Neural cell (in vitro differentiated cells): ENCODE measurements at regions not wholly inside any gene's neighbourhood (a gene's known extent, or its start where the extent isn't known, plus 50 kb on each side); places are given as distances from the start of the nearest gene placed in this dataset.

ENCODE experiments used
- H2AFZ ChIP-seq: fragments of 200-600, 300-800 bp; sonication (generic), shearing (Covaris generic); 2 replicates; pipeline ENCODE4 v1.6.0; 2014; ENCODE audit warnings: low read depth, mild to moderate bottlenecking, antibody characterized with exemption, low read length, moderate library complexity
- H3F3A ChIP-seq: fragments of 200-600 bp; shearing (Covaris generic); 2 replicates; pipeline ENCODE4 v1.6.1; 2016; ENCODE audit warnings: mild to moderate bottlenecking, moderate library complexity, mixed read lengths, antibody characterized with exemption, low read length; ENCODE audit not compliant: insufficient read depth, poor library complexity, severe bottlenecking
- H3K27ac ChIP-seq: fragments of 200-600, 300-800 bp; sonication (generic), shearing (Covaris generic); 2 replicates; pipeline ENCODE4 v1.5.1; 2014; ENCODE audit warnings: mild to moderate bottlenecking, low read length, moderate library complexity
- H3K27me3 ChIP-seq: fragments of 300-800, 200-600 bp; sonication (generic), shearing (Covaris generic); 2 replicates; pipeline ENCODE4 v1.6.0; 2014; ENCODE audit warnings: mild to moderate bottlenecking, low read depth, low read length, moderate library complexity; ENCODE audit not compliant: insufficient read depth
- H3K36me3 ChIP-seq: fragments of 300-800, 200-600 bp; sonication (generic), shearing (Covaris generic); 2 replicates; pipeline ENCODE4 v1.5.1; 2014; ENCODE audit warnings: mild to moderate bottlenecking, antibody characterized with exemption, low read length, moderate library complexity; ENCODE audit not compliant: insufficient read depth
- H3K4me2 ChIP-seq: fragments of 300-800, 200-600 bp; sonication (generic), shearing (Covaris generic); 2 replicates; pipeline ENCODE4 v1.6.0; 2014; ENCODE audit warnings: mild to moderate bottlenecking, low read length
- H3K4me3 ChIP-seq: fragments of 300-800, 200-600 bp; sonication (generic), shearing (Covaris generic); 2 replicates; pipeline ENCODE4 v1.5.1; 2014; ENCODE audit warnings: mild to moderate bottlenecking, low read length, moderate library complexity
- H3K79me2 ChIP-seq: fragments of 200-600 bp; shearing (Covaris generic); replicated peaks from 2 replicates; pipeline ENCODE4 v1.6.0; 2014; ENCODE audit warnings: mild to moderate bottlenecking, low read length, moderate library complexity; ENCODE audit not compliant: insufficient read depth
- H3K9ac ChIP-seq: fragments of 300-800, 200-600 bp; sonication (generic), shearing (Covaris generic); 2 replicates; pipeline ENCODE4 v1.6.1; 2016; ENCODE audit warnings: mild to moderate bottlenecking, low read length, mixed read lengths
- H3K9me2 ChIP-seq: fragments of 200-600 bp; shearing (Covaris generic); 2 replicates; pipeline ENCODE4 v1.6.1; 2016; ENCODE audit warnings: mild to moderate bottlenecking, low read length, mixed read lengths; ENCODE audit not compliant: insufficient read depth
- H3K9me3 ChIP-seq: fragments of 200-600, 300-800 bp; sonication (generic), shearing (Covaris generic); 2 replicates; pipeline ENCODE4 v1.6.1; 2016; ENCODE audit warnings: mild to moderate bottlenecking, mixed run types, low read length, moderate library complexity, mixed read lengths
- H4K20me1 ChIP-seq: fragments of 200-600 bp; shearing (Covaris generic); 2 replicates; pipeline ENCODE4 v1.6.1; 2016; ENCODE audit warnings: mild to moderate bottlenecking, mixed run types; ENCODE audit not compliant: insufficient read depth
- EP300 ChIP-seq: fragments of 450-650 bp; conservative IDR thresholded peaks from 2 replicates; pipeline ENCODE4 v1.6.1; 2014; ENCODE audit warnings: antibody characterized with exemption, mild to moderate bottlenecking, moderate library complexity; ENCODE audit not compliant: poor library complexity, severe bottlenecking
- EZH2 ChIP-seq: fragments of 200-600, 300-800 bp; shearing (Covaris generic), sonication (generic); IDR thresholded peaks from 2 replicates; pipeline ENCODE4 v1.6.1; 2014; ENCODE audit warnings: antibody characterized with exemption, low read length, borderline replicate concordance, mild to moderate bottlenecking; ENCODE audit not compliant: insufficient read depth, poor library complexity, severe bottlenecking
- MXI1 ChIP-seq: fragments of 450-650 bp; conservative IDR thresholded peaks from 2 replicates; pipeline ENCODE4 v1.6.1; 2014; ENCODE audit warnings: antibody characterized with exemption, mild to moderate bottlenecking; ENCODE audit not compliant: poor library complexity, severe bottlenecking
- POLR2AphosphoS5 ChIP-seq: IDR thresholded peaks from 2 replicates; pipeline ENCODE4 v1.6.1; 2012
- RAD21 ChIP-seq: fragments of 450-650 bp; conservative IDR thresholded peaks from 2 replicates; pipeline ENCODE4 v1.6.1; 2014; ENCODE audit warnings: antibody characterized with exemption, mild to moderate bottlenecking, moderate library complexity
- SMC3 ChIP-seq: fragments of 450-650 bp; conservative IDR thresholded peaks from 2 replicates; pipeline ENCODE4 v1.6.1; 2014; ENCODE audit warnings: antibody characterized with exemption, mild to moderate bottlenecking, moderate library complexity; ENCODE audit not compliant: poor library complexity
- TAF1 ChIP-seq: IDR thresholded peaks from 2 replicates; pipeline ENCODE4 v1.6.1; 2012; ENCODE audit warnings: low read depth
- TF ChIP-seq, protein P1 (sequence below): IDR thresholded peaks from 2 replicates; pipeline ENCODE4 v1.6.1; 2012; ENCODE audit warnings: borderline replicate concordance
- TF ChIP-seq, protein P2 (sequence below): fragments of 450-650 bp; IDR thresholded peaks from 2 replicates; pipeline ENCODE4 v1.5.1; 2014; ENCODE audit warnings: antibody characterized with exemption, mild to moderate bottlenecking, moderate library complexity; ENCODE audit not compliant: poor library complexity, severe bottlenecking

DNA sequence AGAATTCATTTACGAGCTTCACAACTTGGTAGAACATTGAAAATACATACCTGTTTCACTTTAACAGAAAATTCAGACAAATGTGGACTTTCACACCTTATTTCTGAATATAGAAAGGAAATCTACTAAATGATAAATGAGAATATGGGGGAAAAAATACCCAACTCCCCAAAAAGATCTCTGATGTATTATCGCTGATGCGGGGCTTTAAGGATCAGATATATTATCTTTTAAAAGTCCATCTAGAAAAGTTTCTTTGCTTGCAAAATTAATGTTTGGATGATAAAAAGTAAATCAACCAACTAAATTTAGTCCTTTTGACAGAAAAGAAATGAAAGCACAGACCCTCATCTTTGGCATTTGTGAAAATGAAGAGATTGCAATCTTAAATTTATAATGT is 540.1 kb upstream of the CHAC2 start:
- no peaks in the 10 kb centered on the region for H3K36me3 ChIP-seq
- TF ChIP-seq, protein P1, sequence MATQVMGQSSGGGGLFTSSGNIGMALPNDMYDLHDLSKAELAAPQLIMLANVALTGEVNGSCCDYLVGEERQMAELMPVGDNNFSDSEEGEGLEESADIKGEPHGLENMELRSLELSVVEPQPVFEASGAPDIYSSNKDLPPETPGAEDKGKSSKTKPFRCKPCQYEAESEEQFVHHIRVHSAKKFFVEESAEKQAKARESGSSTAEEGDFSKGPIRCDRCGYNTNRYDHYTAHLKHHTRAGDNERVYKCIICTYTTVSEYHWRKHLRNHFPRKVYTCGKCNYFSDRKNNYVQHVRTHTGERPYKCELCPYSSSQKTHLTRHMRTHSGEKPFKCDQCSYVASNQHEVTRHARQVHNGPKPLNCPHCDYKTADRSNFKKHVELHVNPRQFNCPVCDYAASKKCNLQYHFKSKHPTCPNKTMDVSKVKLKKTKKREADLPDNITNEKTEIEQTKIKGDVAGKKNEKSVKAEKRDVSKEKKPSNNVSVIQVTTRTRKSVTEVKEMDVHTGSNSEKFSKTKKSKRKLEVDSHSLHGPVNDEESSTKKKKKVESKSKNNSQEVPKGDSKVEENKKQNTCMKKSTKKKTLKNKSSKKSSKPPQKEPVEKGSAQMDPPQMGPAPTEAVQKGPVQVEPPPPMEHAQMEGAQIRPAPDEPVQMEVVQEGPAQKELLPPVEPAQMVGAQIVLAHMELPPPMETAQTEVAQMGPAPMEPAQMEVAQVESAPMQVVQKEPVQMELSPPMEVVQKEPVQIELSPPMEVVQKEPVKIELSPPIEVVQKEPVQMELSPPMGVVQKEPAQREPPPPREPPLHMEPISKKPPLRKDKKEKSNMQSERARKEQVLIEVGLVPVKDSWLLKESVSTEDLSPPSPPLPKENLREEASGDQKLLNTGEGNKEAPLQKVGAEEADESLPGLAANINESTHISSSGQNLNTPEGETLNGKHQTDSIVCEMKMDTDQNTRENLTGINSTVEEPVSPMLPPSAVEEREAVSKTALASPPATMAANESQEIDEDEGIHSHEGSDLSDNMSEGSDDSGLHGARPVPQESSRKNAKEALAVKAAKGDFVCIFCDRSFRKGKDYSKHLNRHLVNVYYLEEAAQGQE: no peak
- TF ChIP-seq MXI1: no peak
- no peak for TF ChIP-seq SMC3
- no peak for TF ChIP-seq RAD21
- no peak for TF ChIP-seq TAF1
- TF ChIP-seq POLR2AphosphoS5: no peak
- no peak for TF ChIP-seq EZH2
- TF ChIP-seq, protein P2, sequence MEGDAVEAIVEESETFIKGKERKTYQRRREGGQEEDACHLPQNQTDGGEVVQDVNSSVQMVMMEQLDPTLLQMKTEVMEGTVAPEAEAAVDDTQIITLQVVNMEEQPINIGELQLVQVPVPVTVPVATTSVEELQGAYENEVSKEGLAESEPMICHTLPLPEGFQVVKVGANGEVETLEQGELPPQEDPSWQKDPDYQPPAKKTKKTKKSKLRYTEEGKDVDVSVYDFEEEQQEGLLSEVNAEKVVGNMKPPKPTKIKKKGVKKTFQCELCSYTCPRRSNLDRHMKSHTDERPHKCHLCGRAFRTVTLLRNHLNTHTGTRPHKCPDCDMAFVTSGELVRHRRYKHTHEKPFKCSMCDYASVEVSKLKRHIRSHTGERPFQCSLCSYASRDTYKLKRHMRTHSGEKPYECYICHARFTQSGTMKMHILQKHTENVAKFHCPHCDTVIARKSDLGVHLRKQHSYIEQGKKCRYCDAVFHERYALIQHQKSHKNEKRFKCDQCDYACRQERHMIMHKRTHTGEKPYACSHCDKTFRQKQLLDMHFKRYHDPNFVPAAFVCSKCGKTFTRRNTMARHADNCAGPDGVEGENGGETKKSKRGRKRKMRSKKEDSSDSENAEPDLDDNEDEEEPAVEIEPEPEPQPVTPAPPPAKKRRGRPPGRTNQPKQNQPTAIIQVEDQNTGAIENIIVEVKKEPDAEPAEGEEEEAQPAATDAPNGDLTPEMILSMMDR: no peak
- no peak for TF ChIP-seq EP300
- no peak overlapping the region for H3K9ac ChIP-seq
- H3K27ac ChIP-seq: no peak overlapping the region
- no peaks in the 10 kb centered on the region for H3K9me2 ChIP-seq
- H3F3A ChIP-seq: no peaks in the 10 kb centered on the region
- no peak overlapping the region for H2AFZ ChIP-seq
- H3K79me2 ChIP-seq: no peaks in the 10 kb centered on the region
- H3K9me3 ChIP-seq: no peaks in the 10 kb centered on the region
- no peaks in the 10 kb centered on the region for H4K20me1 ChIP-seq
- H3K27me3 ChIP-seq: no peaks in the 10 kb centered on the region
- no peak overlapping the region for H3K4me2 ChIP-seq
- H3K4me3 ChIP-seq: no peak overlapping the region

DNA sequence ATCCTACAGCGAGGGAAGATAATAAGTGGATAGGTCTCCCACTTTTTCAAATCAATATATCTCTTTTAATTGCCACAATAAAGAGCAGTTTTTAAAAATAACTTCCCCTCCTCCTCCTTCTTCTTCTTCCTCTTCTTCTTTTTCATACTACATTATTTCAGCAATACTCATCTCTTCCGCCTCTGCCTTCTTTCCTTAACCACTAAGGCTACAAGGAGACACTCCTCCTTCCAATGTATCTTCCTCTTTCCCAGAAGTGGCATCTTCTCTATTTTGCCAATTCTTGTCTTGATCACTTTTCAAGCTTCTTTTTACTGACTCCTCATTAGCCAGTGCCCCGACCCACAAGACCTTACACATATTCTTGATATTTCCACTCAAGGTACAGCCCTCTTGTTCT is 546.6 kb upstream of the CHAC2 start:
- Histone ChIP-seq H3K4me2 (no peak overlapping the region), H3K9me2 (no peaks in the 10 kb centered on the region), H4K20me1 (no peaks in the 10 kb centered on the region), H3K9me3 (no peaks in the 10 kb centered on the region), H3K27ac (no peak overlapping the region), H3K27me3 (no peaks in the 10 kb centered on the region), H3K9ac (no peak overlapping the region), H3K36me3 (no peaks in the 10 kb centered on the region), H3F3A (no peaks in the 10 kb centered on the region), H2AFZ (no peak overlapping the region), H3K79me2 (no peaks in the 10 kb centered on the region), H3K4me3 (no peak overlapping the region)
- TF ChIP-seq RAD21: no peak
- no peak for TF ChIP-seq TAF1

DNA sequence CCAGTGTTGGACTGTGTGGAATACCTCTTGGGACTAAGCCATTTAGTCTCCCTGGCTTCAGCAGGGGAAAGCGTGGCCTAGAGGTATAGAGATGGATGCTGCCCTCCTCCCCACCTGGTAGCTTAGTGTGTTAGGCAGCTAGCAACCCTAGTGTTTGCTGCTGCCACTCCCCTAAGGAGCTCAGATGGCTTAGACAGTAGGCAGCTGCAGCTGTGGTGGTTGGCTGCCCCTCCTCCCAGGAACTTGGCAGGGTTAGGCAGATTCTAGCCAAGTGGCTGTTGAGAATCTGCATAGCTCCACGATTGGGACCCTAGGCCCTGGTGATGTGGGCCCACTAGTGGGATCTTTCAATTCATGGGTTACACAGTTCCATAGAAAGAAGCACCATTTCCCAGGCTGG is 550.4 kb upstream of the CHAC2 start:
- Histone ChIP-seq H3K9ac (no peak overlapping the region), H3K27ac (no peak overlapping the region), H3F3A (no peaks in the 10 kb centered on the region), H3K9me2 (no peaks in the 10 kb centered on the region), H3K36me3 (no peaks in the 10 kb centered on the region), H3K79me2 (no peaks in the 10 kb centered on the region), H3K9me3 (no peaks in the 10 kb centered on the region), H3K4me2 (no peak overlapping the region), H4K20me1 (no peaks in the 10 kb centered on the region), H2AFZ (no peak overlapping the region), H3K27me3 (no peaks in the 10 kb centered on the region), H3K4me3 (no peak overlapping the region)
- TF ChIP-seq SMC3 (no peak), EP300 (no peak), EZH2 (no peak), TAF1 (no peak)
- TF ChIP-seq, protein P1: no peak
- TF ChIP-seq, protein P2: no peak
